HCT116 (cell line): ENCODE measurements at regions not wholly inside any gene's neighbourhood (a gene's known extent, or its start where the extent isn't known, plus 50 kb on each side); places are given as distances from the start of the nearest gene placed in this dataset.

ENCODE experiments used
- ATAC-seq: fragments of 200-7000 bp; cut with Tn5 transposase; 2 replicates; pipeline ENCODE4 v1.9.1; 2020; ENCODE audit warnings: mild to moderate bottlenecking, moderate library complexity
- BruUV-seq: library from RNA; stranded (reverse); fragments of 400-500 nt; replicated peaks from 2 replicates; lab custom pipeline; 2021; lab: Mats Ljungman, UMichigan
- CTCF ChIA-PET: fragments of 300-600 bp; sonication (Branson Sonifier 250); formaldehyde crosslinking; loops from one replicate; lab custom pipeline; 2021; ENCODE audit warnings: antibody characterized with exemption; lab: Charles Lee
- POLR2A ChIA-PET: fragments of 300-600, 350-600 bp; sonication (Branson Sonifier 250); formaldehyde crosslinking; loops from one replicate; lab custom pipeline; 2021; ENCODE audit warnings: antibody characterized with exemption; lab: Charles Lee
- RAD21 ChIA-PET, 2 experiments: fragments of 300-600 bp; sonication (Branson Sonifier 250); formaldehyde crosslinking; loops; one replicate each; lab custom pipeline; 2023; ENCODE audit warnings: low total read pairs in 2 of 2; ENCODE audit not compliant: uncharacterized antibody in 2 of 2, unreplicated experiment in 2 of 2, low non-redundant PET in 1 of 2; lab: Charles Lee
- DNase-seq: peaks from one replicate; pipeline ENCODE4 v3.0.0-alpha.2; 2010; ENCODE audit warnings: low read depth, low spot score
- H2AFZ ChIP-seq: fragments of 200-600 bp; shearing (Covaris generic), sonication (generic); 2 replicates; pipeline ENCODE4 v1.6.1; 2017; ENCODE audit warnings: low read depth, mixed run types, mixed read lengths, antibody characterized with exemption, low read length; ENCODE audit not compliant: poor library complexity, severe bottlenecking
- H3K27ac ChIP-seq: 2 replicates; pipeline ENCODE4 v1.5.1; 2012; ENCODE audit warnings: low read depth, low read length
- H3K27me3 ChIP-seq: fragments of 200-600 bp; sonication (generic); 2 replicates; pipeline ENCODE4 v1.6.1; 2016; ENCODE audit warnings: mixed run types, low read length, mixed read lengths; ENCODE audit not compliant: insufficient read depth
- H3K36me3 ChIP-seq, 2 experiments: fragments of 200-500 bp in 1 of 2; fragments of 200-600 bp in 1 of 2; sonication (Bioruptor generic) in 1 of 2; sonication (generic) in 1 of 2; 2 replicates each; pipeline versions ENCODE4 v1.5.1 to v1.6.1; 2014 to 2016; ENCODE audit warnings: low read length in 2 of 2, inconsistent platforms in 1 of 2, mixed read lengths in 1 of 2, mixed run types in 1 of 2; ENCODE audit not compliant: insufficient read depth in 2 of 2, control insufficient read depth in 1 of 2
- H3K4me1 ChIP-seq, 2 experiments: fragments of 200-600 bp in 1 of 2; sonication (generic) in 1 of 2; 2 replicates each; pipeline versions ENCODE4 v1.5.1 to v1.6.1; 2012 to 2017; ENCODE audit warnings: low read length in 2 of 2, inconsistent platforms in 1 of 2, mild to moderate bottlenecking in 1 of 2, mixed read lengths in 1 of 2, mixed run types in 1 of 2, moderate library complexity in 1 of 2; ENCODE audit not compliant: insufficient read depth in 2 of 2, control insufficient read depth in 1 of 2
- H3K4me2 ChIP-seq: fragments of 200-600 bp; sonication (generic); 2 replicates; pipeline ENCODE4 v1.6.1; 2017; ENCODE audit warnings: mixed run types, low read length, mixed read lengths
- H3K4me3 ChIP-seq, 2 experiments: fragments of 200-600 bp in 1 of 2; sonication (generic) in 1 of 2; replicated peaks in 1 of 2; 2 replicates each; pipeline ENCODE4 v1.5.1; 2011 to 2016; ENCODE audit warnings: low read length in 2 of 2, control low read depth in 1 of 2, low read depth in 1 of 2, mild to moderate bottlenecking in 1 of 2, mixed read lengths in 1 of 2, mixed run types in 1 of 2
- H3K79me2 ChIP-seq: fragments of 200-600 bp; sonication (generic); 2 replicates; pipeline ENCODE4 v1.6.1; 2017; ENCODE audit warnings: mild to moderate bottlenecking, mixed run types, low read length, moderate library complexity, mixed read lengths; ENCODE audit not compliant: insufficient read depth
- H3K9ac ChIP-seq: fragments of 200-600 bp; sonication (generic); 2 replicates; pipeline ENCODE4 v1.6.1; 2016; ENCODE audit warnings: low read length, mixed read lengths
- H3K9me2 ChIP-seq: fragments of 200-600 bp; sonication (generic), shearing (Covaris generic); 2 replicates; pipeline ENCODE4 v1.6.1; 2017; ENCODE audit warnings: mixed run types, mild to moderate bottlenecking, moderate library complexity; ENCODE audit not compliant: insufficient read depth
- H3K9me3 ChIP-seq, 2 experiments: fragments of 200-500 bp in 1 of 2; fragments of 200-600 bp in 1 of 2; sonication (Bioruptor generic) in 1 of 2; sonication (generic) in 1 of 2; 2 replicates each; pipeline ENCODE4 v1.6.1; 2014 to 2017; ENCODE audit warnings: low read length in 2 of 2, mixed read lengths in 2 of 2, inconsistent platforms in 1 of 2, low read depth in 1 of 2, mild to moderate bottlenecking in 1 of 2, mixed run types in 1 of 2, moderate library complexity in 1 of 2; ENCODE audit not compliant: control insufficient read depth in 1 of 2, insufficient read depth in 1 of 2
- H4K20me1 ChIP-seq: fragments of 200-600 bp; sonication (generic), shearing (Covaris generic); 2 replicates; pipeline ENCODE4 v1.6.1; 2017; ENCODE audit warnings: mixed run types, mild to moderate bottlenecking, moderate library complexity; ENCODE audit not compliant: insufficient read depth
- CBX3 ChIP-seq: IDR thresholded peaks from 2 replicates; pipeline ENCODE4 v1.6.1; 2012; ENCODE audit warnings: low read depth
- CEBPB ChIP-seq: IDR thresholded peaks from 2 replicates; pipeline ENCODE4 v1.6.1; 2012; ENCODE audit warnings: low read depth
- EGR1 ChIP-seq: IDR thresholded peaks from 2 replicates; pipeline ENCODE4 v1.6.1; 2012; ENCODE audit warnings: low read depth
- EZH2phosphoT487 ChIP-seq: fragments of 200-600 bp; IDR thresholded peaks from 2 replicates; pipeline ENCODE4 v1.6.1; 2018; ENCODE audit warnings: antibody characterized with exemption, borderline replicate concordance
- FOSL1 ChIP-seq: IDR thresholded peaks from 2 replicates; pipeline ENCODE4 v1.6.1; 2012; ENCODE audit warnings: low read depth
- JUND ChIP-seq: IDR thresholded peaks from 2 replicates; pipeline ENCODE4 v1.6.1; 2012
- POLR2A ChIP-seq: IDR thresholded peaks from 2 replicates; pipeline ENCODE4 v1.7.0; 2011; ENCODE audit warnings: borderline replicate concordance; ENCODE audit not compliant: insufficient read depth, insufficient read length; ENCODE audit errors: extremely low read depth
- POLR2AphosphoS5 ChIP-seq: IDR thresholded peaks from 2 replicates; pipeline ENCODE4 v1.6.1; 2011; ENCODE audit warnings: mild to moderate bottlenecking, low read depth, low read length, moderate library complexity
- TCF7L2 ChIP-seq: IDR thresholded peaks from 2 replicates; pipeline ENCODE4 v1.7.0; 2011; ENCODE audit warnings: borderline replicate concordance, inconsistent platforms; ENCODE audit not compliant: insufficient read depth, insufficient read length; ENCODE audit errors: extremely low read depth
- ZFX ChIP-seq: fragments of 450-650 bp; IDR thresholded peaks from 2 replicates; pipeline ENCODE4 v1.6.1; 2017
- ZNF274 ChIP-seq: fragments of 200-500 bp; sonication (Bioruptor generic); IDR thresholded peaks from 2 replicates; pipeline ENCODE4 v1.6.1; 2014; ENCODE audit warnings: mild to moderate bottlenecking, low read depth, low read length, inconsistent platforms
- intact Hi-C: fragments of 100-400 bp; cut with micrococcal nuclease; formaldehyde crosslinking; loops from 2 replicates; pipeline ENCODE4 v1.10.0; 2022
- TF ChIP-seq, protein P1 (sequence below): IDR thresholded peaks from 2 replicates; pipeline ENCODE4 v1.6.1; 2012
- TF ChIP-seq, protein P2 (sequence below), 3 experiments: fragments of 200-600 bp in 1 of 3; sonication (generic) in 1 of 3; IDR thresholded peaks in 2 of 3; conservative IDR thresholded peaks in 1 of 3; 2 replicates each; pipeline ENCODE4 v1.5.1; 2012 to 2017; ENCODE audit warnings: low read depth in 2 of 3, low read length in 2 of 3, antibody characterized with exemption in 1 of 3, borderline replicate concordance in 1 of 3, control low read depth in 1 of 3, mild to moderate bottlenecking in 1 of 3, mixed read lengths in 1 of 3, mixed run types in 1 of 3, moderate library complexity in 1 of 3; ENCODE audit not compliant: insufficient read depth in 1 of 3

DNA sequence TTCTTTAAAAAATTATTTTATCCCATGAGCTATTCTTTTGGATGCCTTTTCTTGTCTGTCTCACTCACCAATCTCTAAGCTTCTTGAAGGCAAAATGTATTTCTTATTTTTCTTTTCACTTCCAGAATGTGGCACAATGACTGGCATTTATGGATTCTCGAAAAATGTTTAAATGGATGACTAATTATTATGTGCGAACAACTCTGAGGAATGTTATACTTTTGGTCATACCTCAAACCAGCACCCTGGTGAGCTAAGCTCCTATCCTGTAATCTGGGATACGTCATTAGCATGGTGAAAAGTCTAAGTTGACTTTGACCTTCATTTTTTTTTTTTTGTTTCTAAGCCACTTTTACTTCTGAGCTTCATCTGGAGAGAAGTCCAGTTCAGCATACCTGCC is 214.0 kb upstream of the CEP162 start (continued):
- TF ChIP-seq, protein P1, sequence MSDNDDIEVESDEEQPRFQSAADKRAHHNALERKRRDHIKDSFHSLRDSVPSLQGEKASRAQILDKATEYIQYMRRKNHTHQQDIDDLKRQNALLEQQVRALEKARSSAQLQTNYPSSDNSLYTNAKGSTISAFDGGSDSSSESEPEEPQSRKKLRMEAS = no peak
- no peak for TF ChIP-seq EGR1
- TF ChIP-seq, protein P2, sequence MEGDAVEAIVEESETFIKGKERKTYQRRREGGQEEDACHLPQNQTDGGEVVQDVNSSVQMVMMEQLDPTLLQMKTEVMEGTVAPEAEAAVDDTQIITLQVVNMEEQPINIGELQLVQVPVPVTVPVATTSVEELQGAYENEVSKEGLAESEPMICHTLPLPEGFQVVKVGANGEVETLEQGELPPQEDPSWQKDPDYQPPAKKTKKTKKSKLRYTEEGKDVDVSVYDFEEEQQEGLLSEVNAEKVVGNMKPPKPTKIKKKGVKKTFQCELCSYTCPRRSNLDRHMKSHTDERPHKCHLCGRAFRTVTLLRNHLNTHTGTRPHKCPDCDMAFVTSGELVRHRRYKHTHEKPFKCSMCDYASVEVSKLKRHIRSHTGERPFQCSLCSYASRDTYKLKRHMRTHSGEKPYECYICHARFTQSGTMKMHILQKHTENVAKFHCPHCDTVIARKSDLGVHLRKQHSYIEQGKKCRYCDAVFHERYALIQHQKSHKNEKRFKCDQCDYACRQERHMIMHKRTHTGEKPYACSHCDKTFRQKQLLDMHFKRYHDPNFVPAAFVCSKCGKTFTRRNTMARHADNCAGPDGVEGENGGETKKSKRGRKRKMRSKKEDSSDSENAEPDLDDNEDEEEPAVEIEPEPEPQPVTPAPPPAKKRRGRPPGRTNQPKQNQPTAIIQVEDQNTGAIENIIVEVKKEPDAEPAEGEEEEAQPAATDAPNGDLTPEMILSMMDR (IDR thresholded peaks at IDR 0.05 in 2 of 3, conservative IDR thresholded peaks at IDR 0.05 in 1 of 3; ENCODE audit: borderline replicate concordance in 1 of 3, insufficient read depth in 1 of 3, low read depth in 2 of 3, low read length in 2 of 3) = no peak

DNA sequence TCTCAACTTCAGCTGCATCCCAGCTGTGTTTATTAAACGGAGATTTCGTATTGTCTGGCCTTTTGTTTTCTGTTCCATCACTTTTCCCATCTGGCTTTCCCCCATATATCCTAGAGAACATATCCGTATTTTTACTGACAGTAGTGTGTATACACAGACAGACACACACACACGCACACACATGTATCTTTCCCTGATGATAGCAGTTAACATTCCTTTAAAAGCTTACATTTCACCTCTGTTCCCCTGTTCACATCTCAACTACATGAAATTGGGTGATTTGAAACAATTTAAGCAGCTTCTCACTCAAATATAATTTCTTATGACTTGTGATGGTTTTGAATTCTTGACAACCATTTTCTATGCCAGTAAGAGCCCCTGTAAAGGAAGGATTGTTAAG is 207.1 kb upstream of the CEP162 start:
- ChIA-PET POLR2A (no interaction called here), RAD21 (interaction anchor here in 1 of 2 experiments (1.1 kb wide), 1 partner anchor 227 kb away, joined by 4 read pairs; no protein-coding TSS in a partner anchor), CTCF (interaction anchor here (3.0 kb wide), 1 partner anchor 12 kb away, joined by 16 read pairs; no protein-coding TSS in a partner anchor)
- Histone ChIP-seq H3K4me1 (no peaks in the 10 kb centered on the region), H2AFZ (no peak overlapping the region), H3K79me2 (no peaks in the 10 kb centered on the region), H4K20me1 (no peaks in the 10 kb centered on the region), H3K4me2 (no peak overlapping the region), H3K27me3 (peaks cover 14% of the 10 kb centered on the region; the same call in 1 of the 2 replicates), H3K9me3 (no peaks in the 10 kb centered on the region), H3K9ac (no peak overlapping the region), H3K27ac (no peak overlapping the region), H3K9me2 (no peaks in the 10 kb centered on the region), H3K4me3 (no peak overlapping the region), H3K36me3 (no peaks in the 10 kb centered on the region)
- intact Hi-C loops = no loop called here
- BruUV-seq = no TSS peak
- no peak for TF ChIP-seq ZNF274
- TF ChIP-seq FOSL1 = no peak
- TF ChIP-seq CEBPB = no peak
- TF ChIP-seq, protein P1 = no peak
- no peak for TF ChIP-seq ZFX
- TF ChIP-seq POLR2AphosphoS5 = no peak
- no peak for TF ChIP-seq CBX3
- no peak for TF ChIP-seq POLR2A
- TF ChIP-seq TCF7L2 = no peak
- TF ChIP-seq, protein P2 (IDR thresholded peaks at IDR 0.05 in 2 of 3, conservative IDR thresholded peaks at IDR 0.05 in 1 of 3; ENCODE audit: borderline replicate concordance in 1 of 3, insufficient read depth in 1 of 3, low read depth in 2 of 3, low read length in 2 of 3) = no peak
- no peak for TF ChIP-seq EZH2phosphoT487
- no peak for TF ChIP-seq JUND
- ATAC-seq (no peak), DNase-seq (no peak)
